AG08396 (cell line): ENCODE measurements at regions not wholly inside any gene's neighbourhood (a gene's known extent, or its start where the extent isn't known, plus 50 kb on each side); places are given as distances from the start of the nearest gene placed in this dataset.
"Not testable (repeated sequence)": the region's sequence is repeated elsewhere in the genome, so short reads cannot be mapped to it uniquely, and the experiment has no call there.

Source experiments
- DNase-seq: peaks from one replicate; pipeline ENCODE4 v3.0.0; 2012; ENCODE audit warnings: low spot score, mixed read lengths

DNA sequence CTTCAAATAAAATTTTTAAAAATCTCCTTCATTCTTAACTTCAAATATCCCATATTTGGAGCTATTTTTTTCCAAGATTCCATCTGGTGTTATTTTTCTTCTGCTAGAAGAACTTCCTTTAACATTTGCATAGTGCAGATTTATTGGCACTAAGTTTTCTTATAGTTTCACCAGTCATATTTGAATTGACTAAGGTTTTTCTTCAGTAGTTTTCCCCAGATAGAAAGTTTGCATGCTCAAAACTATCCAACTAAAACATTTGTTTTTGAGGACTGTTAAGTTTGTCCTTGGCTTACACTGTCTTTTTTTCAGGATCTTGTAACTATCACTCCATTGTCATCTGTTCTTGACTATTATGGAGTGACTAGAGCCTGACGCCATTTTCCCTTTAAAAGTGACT lies 606.7 kb downstream of the TAF11L14 start:
- DNase-seq, result no peak

DNA sequence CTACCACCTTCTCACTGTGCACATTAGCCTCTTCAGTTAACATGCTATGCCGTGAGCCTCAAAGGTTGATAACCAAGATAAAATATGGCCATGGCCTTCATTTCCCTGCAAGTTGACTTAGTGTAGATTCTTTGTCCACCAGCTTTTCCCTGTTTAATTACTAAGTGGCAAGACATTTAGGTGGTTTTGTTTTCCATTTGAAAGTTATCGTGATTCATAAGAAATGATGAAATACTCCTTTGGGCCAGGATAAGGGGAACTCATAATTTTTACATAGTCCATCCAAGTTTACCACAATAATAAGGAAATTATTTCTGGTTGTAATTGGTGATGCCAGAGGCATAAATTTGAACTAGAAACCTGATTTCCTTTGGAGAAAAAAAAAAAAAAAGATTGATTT lies 609.6 kb downstream of the TAF11L14 start:
- DNase-seq, result no peak

DNA sequence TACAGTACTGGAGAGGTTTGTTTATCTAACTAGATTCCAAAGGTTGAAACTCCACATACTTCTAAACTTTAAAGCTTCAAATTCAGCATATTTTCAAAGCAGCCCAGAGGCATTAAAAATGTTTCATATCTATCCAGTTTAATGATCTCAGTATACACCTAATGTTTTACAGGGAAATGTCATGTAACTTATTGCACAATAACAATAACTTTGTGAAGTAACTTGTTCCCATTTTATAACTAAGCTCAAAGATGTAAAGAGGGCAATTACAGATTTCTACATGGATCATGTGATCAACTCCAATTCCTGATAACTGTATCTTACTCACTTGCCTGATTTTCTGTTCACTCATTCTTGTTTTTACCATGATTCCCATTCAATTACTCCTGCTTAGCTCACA lies 610.0 kb downstream of the TAF11L14 start:
- DNase-seq, result no peak

DNA sequence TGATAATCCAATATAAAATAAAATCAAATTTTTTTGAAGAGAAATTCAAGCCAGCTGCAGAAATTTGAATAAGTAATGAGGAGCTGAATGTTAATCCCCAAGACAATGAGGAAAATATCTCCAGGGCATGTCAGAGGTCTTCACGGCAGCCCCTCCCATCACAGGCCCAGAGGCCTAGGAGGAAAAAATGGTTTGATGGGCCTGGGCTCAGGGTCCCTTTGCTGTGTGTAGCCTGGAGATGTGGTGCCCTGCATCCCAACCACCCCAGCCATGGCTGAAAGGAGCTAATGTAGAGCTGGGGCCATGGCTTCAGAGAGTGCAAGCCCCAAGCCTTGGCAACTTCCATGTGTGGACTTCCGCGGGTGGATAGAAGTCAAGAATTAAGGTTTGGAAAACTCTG lies 618.3 kb downstream of the TAF11L14 start:
- no peak for DNase-seq

DNA sequence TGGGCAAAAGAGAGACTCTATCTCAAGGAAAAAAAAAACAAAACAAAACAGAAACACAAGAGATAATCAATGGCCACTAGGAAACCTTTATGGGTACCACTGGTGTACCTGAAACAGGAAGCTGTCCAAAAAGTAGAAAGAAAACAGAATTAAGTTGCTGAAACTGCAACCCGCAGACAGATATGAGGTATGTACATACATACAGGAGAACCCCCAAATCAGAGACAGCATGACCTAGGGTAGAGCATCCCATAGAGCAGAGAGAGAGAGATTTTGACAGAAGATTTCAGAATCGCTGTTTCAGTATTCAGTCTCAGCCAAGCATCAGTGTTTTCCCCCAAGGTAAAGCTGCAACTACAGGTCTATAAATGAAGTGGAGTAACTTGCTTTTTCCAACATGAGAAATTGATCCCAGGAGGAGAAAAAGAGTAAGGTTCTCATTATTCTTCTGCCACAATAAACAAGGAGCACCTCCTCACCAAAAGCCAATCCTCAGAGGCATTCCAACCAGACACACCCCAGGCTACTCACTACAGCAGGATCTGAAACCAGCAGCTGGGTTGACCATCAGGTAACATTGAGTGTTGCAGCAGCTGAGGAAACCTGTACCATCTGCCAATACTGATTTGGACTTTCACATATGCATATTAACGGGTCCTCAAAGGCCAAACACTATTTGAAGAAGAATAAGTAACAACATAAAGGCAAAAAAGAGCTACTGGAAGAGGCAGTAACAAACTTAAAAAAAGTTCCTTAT lies 630.0 kb downstream of the TAF11L14 start:
- DNase-seq, result no peak

DNA sequence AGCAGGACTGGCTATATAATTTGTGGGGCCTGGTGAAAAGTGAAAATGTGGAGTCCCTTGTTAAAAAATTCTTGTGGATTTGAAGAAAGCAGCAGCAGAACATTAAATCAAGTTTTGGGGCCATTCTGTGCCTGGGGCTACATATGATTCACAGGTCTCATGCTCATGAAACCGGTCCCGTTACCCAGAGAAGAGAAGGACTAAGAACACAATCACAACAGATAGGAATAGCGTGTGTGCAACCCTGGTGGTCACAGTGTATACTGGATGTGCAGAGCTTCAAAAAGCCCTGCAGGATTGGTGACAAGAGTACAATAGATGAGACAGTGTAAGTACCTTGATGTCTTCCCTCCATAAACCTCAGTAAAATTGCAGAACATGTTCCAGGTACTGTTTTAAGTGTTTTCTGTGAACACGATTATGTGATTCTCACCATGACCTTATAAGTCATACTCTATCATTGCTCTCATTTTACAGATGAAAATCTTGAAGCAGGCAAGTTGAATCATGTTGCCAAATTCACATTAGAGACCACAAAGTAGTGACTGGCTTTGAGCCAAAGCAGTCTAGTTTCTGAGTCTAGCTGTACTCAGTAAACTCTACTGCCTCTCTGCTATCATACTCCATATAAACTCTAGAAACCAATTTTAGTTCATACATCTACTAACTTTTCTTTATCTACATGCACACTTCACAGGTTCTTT lies 636.5 kb downstream of the TAF11L14 start:
- DNase-seq, result no peak

DNA sequence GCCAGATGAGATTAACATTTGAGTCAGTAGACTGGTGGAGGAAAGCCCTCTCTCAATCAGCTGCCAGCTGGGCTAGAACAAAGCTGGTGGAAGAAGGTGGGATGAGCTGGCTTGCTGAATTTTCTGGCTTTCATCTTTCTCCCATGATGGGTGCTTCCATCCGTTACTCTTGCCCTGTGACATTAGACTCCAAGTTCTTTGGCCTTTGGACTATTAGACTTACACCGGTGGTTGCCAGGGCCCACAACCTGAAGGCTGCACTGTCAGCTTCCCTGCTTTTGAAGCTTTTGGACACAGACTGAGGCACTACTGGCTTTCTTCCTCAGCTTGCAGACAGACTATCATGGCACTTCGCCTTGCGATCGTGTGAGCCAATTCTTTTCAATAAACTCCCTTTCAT lies 642.7 kb downstream of the TAF11L14 start:
- DNase-seq, result no peak

DNA sequence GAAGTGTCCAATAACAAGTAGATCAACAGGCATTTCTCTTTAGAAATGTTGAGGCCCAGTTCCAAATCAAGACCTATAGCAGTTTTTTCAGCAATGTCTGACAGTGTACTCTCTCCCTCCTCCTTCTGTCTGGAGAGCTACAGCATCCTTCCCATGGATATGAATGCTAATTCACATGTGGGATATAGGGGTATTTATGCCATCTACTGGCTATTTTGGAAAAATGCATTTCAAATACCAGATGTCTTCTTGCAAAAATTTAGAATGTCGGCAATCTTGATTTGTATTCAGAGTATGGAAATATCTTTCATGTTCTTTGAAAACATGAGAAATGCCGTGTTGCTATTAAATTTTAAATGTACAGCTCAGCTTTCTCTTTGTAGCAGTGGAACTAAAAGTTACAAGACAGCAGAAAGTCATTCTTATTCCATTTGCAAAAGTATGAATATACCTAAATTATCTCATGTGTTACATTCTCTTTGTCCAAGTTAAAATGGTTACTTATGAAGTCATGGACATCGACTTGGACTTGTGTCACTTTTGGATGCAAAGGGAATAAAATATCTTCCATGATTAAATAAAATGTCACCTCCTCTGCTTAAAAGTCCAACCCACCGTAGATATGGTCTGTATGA lies 647.8 kb downstream of the TAF11L14 start:
- peak; percentile 42 for DNase-seq

DNA sequence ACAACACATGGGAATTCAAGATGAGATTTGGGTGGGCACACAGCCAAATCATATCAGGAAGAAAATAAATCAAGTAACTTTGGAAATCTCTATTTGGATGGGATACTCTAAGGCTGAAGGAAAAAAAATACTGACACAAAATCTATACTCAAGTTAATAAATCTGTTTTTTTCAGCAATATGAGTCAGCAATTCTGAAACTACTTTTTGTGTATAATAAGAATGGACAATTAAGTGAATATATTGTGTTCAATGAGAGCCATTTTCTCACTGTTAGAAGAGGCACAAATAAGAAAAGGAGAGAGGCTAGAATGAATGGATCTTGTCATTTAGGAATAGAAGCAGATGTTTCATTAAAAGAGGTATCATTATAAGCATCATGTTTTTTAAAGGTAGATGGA lies 651.0 kb downstream of the TAF11L14 start:
- DNase-seq, result no peak

DNA sequence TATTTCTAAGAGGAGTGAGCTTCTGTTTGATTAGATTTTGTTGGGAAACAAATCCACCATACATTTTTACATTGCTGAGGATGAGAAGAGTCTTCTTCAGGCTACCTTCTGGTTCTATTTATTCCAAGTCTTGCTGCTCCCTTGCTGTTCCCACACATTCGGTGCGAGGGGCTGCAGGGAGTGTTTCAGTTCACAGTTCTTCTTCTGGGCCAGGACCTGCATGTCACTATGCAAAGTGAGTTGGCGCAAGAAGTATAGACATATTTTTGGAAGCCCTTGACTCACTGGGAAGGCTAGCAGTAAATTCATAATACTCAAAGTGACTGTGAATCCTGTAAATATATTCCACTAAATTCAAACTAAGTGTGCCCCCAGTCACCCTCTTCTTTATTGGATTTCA lies 657.9 kb downstream of the TAF11L14 start:
- no peak for DNase-seq

DNA sequence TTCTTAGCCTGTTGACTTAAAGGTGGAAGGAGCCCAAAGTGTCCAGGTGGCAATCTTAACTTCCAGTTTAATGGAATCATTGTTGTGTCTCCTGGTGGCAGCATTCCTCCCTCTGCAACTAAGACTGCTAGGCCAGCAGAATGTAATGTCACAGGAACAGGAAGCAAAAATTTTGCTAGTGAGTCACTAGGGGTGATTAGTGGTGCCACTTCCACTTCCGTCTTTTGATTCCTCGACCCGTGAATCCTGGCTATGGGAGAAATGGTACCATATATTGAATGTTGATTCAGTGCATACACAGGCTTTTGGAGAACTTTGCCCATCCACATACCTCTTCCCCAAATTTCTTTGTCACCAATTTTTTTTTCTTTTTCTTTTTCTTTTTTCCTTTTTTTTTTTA lies 661.4 kb downstream of the TAF11L14 start:
- not testable (repeated sequence) for DNase-seq

DNA sequence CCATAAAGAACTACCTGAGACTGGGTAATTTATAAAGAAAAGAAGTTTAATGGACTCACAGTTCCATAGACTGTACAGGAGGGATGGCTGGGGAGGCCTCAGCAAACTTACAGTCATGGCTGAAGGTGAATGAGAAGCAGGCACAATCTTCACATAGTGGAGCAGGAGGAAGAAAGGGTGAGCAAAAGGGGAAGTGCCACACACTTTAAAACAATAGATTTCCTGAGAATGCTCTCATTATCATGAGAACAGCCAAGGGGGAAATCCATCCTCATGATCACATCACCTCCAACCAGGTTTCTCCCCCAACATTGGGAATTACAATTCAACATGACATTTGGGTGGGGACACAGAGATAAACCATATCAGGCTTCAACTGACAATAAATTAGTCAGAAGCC lies 664.9 kb downstream of the TAF11L14 start:
- DNase-seq, result no peak

DNA sequence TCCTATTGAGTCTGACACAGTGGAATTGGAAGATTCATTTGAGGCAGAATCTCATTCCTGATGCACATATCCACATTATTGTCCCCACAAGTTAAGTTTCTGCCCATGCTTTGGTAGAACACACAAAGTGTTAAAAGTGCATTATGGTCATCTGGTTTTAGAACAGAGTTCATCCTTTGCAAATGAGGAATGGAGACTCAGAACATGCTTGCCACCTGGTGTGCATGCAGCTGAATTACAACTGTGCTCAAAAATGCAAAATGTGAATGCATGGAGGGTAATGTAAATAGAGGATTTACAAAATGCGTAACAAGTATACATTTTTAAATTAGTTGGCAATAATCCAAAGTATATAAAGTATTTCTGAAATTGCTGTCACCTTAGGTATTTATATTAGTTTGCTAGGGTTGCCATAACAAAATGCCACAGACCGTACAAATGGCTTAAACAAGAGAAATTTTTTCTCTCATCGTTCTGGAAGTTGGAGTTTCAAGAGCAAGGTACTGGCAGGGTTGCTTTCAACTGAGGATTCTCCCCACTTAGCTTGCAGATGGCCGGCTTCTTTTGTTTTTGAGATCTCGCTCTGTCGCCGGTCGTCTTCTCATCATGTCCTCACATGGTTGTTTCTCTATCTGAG lies 671.1 kb downstream of the TAF11L14 start:
- DNase-seq, result peak; percentile 61

DNA sequence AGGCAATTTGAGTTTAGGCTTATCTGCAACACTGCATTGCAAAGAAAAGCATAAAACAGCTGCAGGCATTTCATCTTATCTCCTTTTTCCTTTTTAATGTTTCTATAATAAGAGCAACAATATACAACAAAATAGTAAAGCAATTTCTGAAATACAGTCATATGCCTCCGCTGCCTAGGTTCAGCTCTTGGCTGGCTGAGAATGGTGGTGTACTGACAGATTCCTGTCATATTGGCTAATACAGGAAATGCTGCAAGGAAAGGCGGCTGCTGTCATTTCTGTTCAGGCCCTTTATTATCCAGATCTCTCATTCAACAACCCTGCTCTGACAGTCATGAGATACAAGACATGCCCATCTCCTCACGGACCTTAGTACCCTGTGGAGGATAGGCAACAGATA lies 677.0 kb downstream of the TAF11L14 start:
- DNase-seq, result no peak

DNA sequence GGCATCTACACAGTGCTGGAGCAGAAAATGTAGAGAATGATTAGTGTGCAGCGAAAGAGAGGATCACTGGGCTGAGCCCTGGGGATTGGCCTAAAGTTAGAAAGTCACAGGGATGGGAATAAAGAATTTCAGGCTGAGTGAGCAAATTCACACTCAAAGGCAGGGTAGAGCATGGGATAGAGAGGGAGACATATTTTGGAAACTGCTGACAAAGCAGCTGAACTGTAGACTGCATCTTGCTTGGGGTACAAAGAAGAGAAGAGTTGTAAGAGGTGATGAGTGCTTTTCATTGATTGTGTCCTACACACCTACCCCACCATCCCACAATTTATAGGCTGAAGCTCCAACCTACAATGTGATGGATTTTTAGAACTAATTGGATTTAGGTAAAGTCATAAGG lies 677.8 kb downstream of the TAF11L14 start:
- DNase-seq, result no peak

DNA sequence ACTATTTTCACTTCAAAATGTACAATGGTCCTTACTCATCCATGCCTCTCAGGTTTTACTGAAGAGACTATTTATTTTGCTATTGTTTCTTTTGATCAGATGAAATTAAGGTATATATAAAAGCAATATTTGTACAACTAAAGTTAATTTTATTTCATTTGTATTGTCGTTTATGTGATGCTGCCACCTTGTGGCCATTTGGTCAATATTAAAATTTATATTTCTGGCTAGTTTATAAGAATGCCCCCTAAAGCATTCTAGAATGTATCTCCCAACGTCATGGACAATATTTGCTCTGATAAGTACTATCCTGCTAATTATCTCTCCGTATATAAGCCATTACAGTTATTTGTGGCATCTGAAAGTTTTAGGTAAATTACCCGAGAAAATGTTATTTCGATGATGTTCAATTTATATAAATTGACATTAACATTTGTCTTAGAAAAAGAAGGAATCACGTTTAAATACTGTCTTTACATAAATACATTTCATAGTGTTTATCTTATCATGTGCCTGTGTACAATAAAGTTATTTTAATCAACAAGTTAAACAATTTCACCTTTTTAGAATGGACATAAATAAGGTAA lies 680.0 kb downstream of the TAF11L14 start:
- DNase-seq, result peak; percentile 27

DNA sequence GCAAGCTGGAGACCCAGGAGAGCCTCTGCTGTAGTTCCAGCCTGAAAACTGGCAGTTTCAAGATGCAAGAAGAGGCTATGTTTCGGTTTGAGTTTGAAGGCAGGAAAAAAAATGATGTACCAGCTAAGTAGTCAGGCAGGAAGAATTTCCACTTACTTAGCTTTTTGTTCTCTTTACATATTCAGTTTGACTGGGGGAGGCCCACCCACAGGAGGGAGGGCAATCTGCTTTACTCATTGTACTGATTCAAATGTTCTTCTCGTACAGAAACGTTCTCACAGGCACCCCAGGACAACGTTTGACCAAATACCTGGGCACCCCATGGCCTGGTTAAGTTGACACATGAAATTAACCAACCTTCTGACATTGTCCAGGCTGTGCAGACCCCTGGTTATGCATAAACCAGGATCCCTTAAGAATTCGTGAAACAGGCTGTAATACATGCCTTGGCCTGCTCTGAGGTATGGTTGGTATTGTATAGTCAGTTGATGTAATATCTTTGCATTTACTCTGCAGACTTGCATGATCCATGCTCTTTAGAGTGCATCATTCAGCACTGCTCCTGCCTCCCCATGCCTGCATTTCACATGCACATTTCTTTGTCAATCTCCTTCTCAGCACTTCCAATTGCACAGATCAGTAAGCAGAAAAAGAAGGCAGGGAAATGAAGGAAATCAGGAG lies 687.1 kb downstream of the TAF11L14 start:
- no peak for DNase-seq

DNA sequence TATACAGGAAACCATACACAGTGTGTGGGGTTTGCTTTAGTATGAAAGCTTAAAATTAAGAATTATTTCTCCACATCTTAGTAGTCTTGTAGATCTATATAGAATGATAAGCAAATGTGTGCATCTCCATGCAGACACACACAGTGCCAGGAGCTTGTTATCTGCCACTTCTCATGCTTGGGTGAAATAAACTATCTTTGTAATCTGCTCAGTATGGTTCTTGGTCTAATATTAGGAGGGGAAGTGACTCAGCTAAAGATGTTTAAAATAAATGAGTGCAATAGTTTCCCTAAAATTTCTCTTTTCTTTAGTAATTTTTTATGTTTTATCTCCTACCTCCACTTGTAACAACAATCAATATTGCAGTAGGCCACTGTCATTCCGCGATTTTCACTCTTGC lies 689.6 kb downstream of the TAF11L14 start:
- DNase-seq, result no peak

DNA sequence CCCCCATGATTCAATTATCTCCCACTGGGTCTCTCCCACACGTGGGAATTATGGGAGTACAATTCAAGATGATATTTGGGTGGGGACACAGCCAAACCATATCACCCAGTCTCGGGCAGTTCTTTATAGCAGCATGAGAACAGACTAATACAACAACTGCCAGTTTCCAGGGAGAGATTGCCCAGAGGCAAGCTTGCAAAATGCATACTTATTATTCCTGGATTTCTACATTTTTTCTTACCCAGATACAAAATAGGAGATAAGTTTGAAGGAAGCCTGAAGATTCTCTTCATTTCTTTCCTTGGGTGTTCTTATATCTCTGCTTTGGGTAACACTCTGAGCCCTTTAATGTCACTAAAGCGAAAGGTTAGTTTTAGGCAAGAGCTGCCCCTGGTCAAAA lies 691.2 kb downstream of the TAF11L14 start:
- no peak for DNase-seq

DNA sequence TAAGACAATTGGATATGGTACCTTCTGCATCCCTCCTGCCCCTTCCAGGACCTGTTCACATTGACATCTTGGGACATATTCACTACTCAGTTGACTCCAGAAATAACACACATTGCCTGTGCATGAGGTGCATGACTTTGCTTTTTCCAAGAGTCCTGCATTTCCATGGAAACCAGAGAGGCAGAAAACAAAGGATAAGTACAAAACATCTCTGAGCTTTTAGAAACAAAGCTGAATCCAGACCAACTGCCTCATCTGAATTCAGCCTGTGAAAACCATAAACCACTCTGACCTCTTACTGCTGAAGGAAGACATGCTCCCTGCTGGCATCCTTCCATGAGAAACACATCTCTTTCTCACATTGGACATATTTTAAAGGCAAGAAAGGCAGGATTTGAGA lies 695.1 kb downstream of the TAF11L14 start:
- DNase-seq, result no peak

DNA sequence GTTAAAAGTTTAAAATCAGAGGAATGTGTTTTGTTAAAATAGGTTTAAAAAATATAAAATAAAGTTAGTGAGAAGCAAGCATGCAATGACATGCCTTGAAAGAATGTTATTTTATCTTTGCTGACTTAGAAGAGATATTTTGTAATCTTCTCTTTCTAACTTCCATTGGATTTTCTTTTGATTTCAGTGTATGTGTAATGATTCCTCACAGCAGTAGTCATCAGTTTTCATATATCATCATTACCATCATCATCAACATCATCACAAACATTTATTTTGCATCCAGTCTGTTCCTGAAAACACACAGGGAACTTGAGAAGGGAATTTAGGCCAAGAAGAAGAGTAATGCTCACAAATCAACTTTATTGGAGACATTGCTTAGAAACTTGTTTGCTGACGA lies 699.6 kb downstream of the TAF11L14 start:
- DNase-seq, result no peak

DNA sequence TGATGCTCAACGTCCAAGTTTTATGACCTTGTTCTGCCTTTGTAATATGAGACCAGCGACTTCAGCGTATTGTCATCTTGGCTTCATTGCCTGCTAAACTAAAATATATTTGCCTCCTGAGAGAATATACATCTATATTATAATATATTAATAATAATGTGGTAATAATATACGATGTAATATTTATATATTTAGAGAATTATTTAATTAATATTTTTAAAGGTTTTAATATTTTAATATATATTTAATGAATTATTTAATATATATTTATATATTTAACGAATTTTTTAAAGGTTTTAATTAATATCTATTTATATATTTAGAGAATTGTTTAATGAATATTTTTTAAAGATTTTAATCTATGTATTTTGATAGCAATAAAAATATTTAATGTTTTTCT lies 700.7 kb downstream of the TAF11L14 start:
- DNase-seq, result no peak
